ENCODE measurements at regions not wholly inside any gene's neighbourhood (a gene's known extent, or its start where the extent isn't known, plus 50 kb on each side); places are given as distances from the start of the nearest gene placed in this dataset.
"Not testable (repeated sequence)": the region's sequence is repeated elsewhere in the genome, so short reads cannot be mapped to it uniquely, and the experiment has no call there.

- H3K27ac ChIP-seq, result no peak overlapping the region
- TF ChIP-seq CTCF (IDR thresholded peaks at IDR 0.05), result no peak
- no peak for FAIRE-seq
- DNase-seq, result no peak
- ATAC-seq, result no peak
- no peaks in the 10 kb centered on the region for H3K9me3 ChIP-seq
- no peaks in the 10 kb centered on the region for H3K4me1 ChIP-seq
- intact Hi-C loops (cut with DNase I), result no loop called here
- no peaks in the 10 kb centered on the region for H3K36me3 ChIP-seq
- no peak overlapping the region for H3K4me3 ChIP-seq
- H3K27me3 ChIP-seq, result no peaks in the 10 kb centered on the region
Observed at GRCh38 chr5:163944738-163945137, 439.3 kb downstream of the MAT2B start.

GRCh38 chr5:163947848-163948666, 442.6 kb downstream of the MAT2B start:
- ATAC-seq, result no peak
- no peaks in the 10 kb centered on the region for H3K4me1 ChIP-seq
- no peak for TF ChIP-seq CTCF (IDR thresholded peaks at IDR 0.05)
- no peaks in the 10 kb centered on the region for H3K36me3 ChIP-seq
- H3K4me3 ChIP-seq, result no peak overlapping the region
- DNase-seq, result no peak
- H3K27ac ChIP-seq, result no peak overlapping the region
- FAIRE-seq, result no peak
- H3K9me3 ChIP-seq, result no peaks in the 10 kb centered on the region
- intact Hi-C loops (cut with DNase I), result no loop called here
- no peaks in the 10 kb centered on the region for H3K27me3 ChIP-seq
- WGBS, 2 donors, result 56 to 69% methylated on average over 12 of the region's 12 CpGs

- Histone ChIP-seq H3K27ac (no peak overlapping the region), H3K27me3 (no peaks in the 10 kb centered on the region), H3K36me3 (no peaks in the 10 kb centered on the region), H3K4me1 (no peaks in the 10 kb centered on the region), H3K4me3 (no peak overlapping the region), H3K9me3 (no peaks in the 10 kb centered on the region)
- no peak for TF ChIP-seq CTCF (IDR thresholded peaks at IDR 0.05)
- DNase-seq (no peak), ATAC-seq (no peak), FAIRE-seq (no peak)
- WGBS, 2 donors, result 44 to 76% methylated on average over 3 of the region's 3 CpGs
- intact Hi-C loops (cut with DNase I), result no loop called here
Observed at GRCh38 chr5:163950248-163950647, 444.8 kb downstream of the MAT2B start.

GRCh38 chr5:163951069-163951468, 445.6 kb downstream of the MAT2B start:
- ATAC-seq (no peak), FAIRE-seq (no peak), DNase-seq (no peak)
- Histone ChIP-seq H3K27ac (no peak overlapping the region), H3K4me1 (no peaks in the 10 kb centered on the region), H3K9me3 (no peaks in the 10 kb centered on the region), H3K36me3 (no peaks in the 10 kb centered on the region), H3K4me3 (no peak overlapping the region), H3K27me3 (no peaks in the 10 kb centered on the region)
- 46 to 54% methylated on average over 4 of the region's 4 CpGs for WGBS, 2 donors
- intact Hi-C loops (cut with DNase I), result no loop called here
- TF ChIP-seq CTCF (IDR thresholded peaks at IDR 0.05), result no peak

DNA sequence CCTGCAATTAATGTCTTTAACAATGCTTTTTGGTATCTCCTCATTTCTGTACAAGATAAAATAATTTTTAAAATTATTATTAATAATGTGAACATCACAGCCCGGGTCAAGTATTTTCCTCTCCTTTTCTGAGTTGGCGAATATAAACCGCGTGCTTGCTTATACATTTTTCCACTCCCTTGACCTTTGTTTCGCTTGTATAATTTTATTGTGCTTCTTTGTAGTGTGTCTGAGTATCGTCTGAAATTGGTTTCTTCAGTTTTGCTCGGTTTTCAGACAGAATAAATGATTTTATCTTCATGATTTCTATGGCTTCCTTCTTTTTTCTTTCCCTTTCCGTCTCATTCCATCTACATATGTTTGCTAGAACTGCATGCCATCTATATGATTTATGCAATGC, 448.5 kb downstream of the MAT2B start:
- no peak overlapping the region for H3K27ac ChIP-seq
- no peaks in the 10 kb centered on the region for H3K4me1 ChIP-seq
- H3K27me3 ChIP-seq, result no peaks in the 10 kb centered on the region
- ATAC-seq (no peak), FAIRE-seq (no peak), DNase-seq (no peak)
- no peak overlapping the region for H3K4me3 ChIP-seq
- intact Hi-C loops (cut with DNase I), result no loop called here
- H3K36me3 ChIP-seq, result no peaks in the 10 kb centered on the region
- no peak for TF ChIP-seq CTCF (IDR thresholded peaks at IDR 0.05)
- no peaks in the 10 kb centered on the region for H3K9me3 ChIP-seq
- 51 to 64% methylated on average over 8 of the region's 8 CpGs for WGBS, 2 donors

DNA sequence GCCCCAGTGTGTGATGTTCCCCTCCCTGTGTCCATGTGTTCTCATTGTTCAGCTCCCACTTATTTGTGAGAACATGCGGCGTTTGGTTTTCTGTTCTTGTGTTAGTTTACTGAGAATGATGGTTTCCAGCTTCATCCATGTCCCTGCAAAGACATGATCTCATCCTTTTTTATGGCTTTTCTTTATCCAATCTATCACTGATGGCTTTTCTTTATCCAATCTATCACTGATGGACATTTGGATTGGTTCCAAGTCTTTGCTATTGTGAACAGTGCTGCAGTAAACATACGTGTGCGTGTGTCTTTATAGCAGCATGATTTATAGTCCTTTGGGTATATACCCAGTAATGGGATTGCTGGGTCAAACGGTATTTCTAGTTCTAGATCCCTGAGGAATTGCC, 455.8 kb downstream of the MAT2B start:
- DNase-seq; H3K36me3 ChIP-seq; H3K27ac ChIP-seq; FAIRE-seq; H3K9me3 ChIP-seq; H3K4me3 ChIP-seq; intact Hi-C loops (cut with DNase I); H3K4me1 ChIP-seq; H3K27me3 ChIP-seq; ATAC-seq: not testable (repeated sequence)
- WGBS, 2 donors, result 59 to 67% methylated on average over 5 of the region's 5 CpGs

All from pancreas (tissue), 10 donors.